ENCODE measurements at regions not wholly inside any gene's neighbourhood (a gene's known extent, or its start where the extent isn't known, plus 50 kb on each side); places are given as distances from the start of the nearest gene placed in this dataset.
A peak's percentile ranks its signal among the peaks of the same experiment; 100 is the strongest.

DNA sequence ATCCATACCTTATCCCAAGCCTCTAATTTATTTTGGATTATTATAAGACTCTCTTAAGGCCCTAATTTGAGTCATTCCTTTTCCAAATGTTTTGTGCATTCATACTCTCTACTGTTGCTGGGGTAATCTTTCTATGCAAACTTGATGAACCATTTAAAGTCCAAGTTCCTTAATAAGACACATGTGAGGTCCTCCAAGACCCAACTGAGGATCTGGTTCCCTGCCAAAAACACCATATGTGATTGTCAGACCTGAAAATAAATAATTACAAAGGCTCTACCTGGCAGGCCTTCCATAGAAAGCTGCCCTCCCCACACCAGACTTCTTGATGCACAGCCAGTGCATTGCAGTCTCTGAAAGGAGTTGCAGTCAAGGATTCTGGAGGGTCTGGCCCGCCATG lies 257.9 kb upstream of the AKR1E2 start:
- no peak for DNase-seq

DNA sequence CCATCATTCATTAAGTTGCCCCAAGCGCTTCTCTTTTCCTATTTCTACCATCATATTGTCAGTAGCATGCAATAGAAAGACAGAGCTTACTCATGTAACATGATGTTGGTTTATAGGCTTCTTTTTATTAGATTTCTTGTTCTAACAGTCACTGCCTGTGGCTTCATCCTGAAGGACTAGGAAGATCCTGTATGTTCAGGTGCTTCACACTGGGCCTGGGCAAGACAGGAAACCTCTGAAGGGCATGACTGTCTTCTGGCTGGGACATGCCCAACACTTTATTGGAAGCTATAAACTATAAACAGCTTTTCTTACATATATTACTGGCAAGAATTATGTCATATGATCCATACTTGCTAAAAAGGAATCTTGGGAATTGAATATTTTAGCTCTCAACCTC lies 258.4 kb upstream of the AKR1E2 start:
- DNase-seq: no peak

DNA sequence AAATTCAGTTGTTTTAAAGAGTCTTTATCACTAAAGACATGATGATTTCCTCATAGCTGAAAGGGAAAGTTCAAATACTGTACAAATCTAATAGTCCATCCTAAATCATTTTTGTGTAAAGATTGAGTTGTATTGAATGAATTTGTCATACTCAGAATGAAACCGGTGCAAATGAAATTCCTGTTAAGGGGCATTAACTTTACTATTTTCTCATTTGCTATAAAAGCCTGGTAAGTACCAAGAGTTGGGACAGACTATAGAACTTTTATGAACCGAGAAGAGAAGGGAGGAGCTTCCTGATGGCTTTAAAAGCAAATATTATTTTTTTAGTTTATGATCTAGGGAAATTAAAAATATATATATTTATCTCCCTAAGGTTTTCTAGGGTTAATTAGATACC lies 260.0 kb upstream of the AKR1E2 start:
- no peak for DNase-seq

DNA sequence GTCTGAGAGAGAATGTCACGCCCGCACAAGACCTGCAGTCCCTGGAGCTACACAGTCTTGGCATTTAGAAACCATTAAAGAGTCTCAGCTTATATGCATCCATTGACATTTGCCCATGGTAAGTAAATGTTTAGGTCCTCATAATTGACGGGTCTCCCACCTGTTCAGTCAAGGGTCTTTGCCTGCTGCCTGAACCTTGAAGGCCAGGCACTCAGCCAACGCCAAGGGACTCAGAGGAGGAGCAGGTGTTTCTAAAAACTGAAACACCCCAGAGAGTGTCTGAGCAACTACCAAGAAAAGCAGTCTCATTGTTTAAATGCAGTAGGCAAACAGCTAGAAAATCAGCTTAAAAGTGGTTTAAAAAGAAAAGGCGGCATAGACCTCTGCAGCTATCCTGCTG lies 264.7 kb upstream of the AKR1E2 start:
- no peak for DNase-seq

DNA sequence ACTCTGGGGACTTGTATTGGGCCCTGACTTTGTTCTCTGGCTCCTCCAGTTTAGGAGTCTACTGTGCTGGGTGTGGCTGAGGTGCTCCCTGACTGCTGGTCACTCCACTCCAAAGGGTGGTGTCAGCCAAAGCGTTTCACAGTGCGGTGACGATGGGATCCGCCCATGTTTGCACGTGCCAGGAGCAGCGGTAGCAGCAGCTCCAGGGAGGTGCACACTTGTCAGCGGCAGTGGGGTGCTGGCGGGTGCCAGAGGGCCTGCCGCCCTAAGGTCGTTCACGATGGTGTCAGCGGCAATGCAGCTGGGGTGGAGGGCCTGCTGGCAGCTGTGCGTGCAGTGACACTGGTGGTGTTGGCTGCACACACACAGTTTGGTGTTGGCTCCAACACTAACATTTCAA lies 268.5 kb upstream of the AKR1E2 start:
- no peak for DNase-seq

DNA sequence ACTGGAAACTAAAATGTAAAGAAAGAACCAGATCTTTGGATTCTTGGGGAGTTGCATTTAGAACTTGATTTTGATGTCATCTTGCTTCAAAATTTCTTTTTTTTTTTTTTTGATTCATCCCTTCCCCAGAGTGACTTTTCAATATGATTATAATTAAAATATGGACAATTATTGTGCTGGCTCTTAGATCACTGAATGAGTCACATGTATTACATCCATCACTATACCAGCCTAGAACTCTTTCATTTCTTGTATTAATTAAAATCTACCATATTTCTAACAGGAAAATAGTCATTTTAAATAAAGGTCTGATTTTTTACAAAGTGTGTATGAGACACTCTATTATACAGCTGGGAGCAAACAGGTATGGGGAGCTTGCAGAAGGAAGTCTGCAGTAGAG lies 269.5 kb upstream of the AKR1E2 start:
- DNase-seq: no peak

DNA sequence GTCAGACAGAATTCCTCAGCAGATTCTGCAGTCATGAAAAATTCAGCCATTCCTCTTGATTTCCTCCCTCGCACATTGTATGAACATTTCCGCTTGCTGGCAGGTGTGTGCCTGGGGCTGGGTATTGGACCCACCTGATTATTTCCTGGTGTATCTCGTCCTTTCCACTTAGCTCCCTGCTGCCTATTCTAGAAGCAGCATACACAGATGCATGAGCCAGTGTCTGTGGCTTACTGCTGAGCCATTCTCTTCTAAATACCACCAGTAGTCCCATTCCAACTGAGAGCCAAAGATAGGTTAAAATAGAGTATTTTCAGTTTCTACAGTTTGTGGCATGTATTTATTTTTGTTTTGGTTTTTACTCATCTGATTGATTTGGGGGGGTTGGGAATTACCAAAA lies 270.1 kb upstream of the AKR1E2 start:
- no peak for DNase-seq

DNA sequence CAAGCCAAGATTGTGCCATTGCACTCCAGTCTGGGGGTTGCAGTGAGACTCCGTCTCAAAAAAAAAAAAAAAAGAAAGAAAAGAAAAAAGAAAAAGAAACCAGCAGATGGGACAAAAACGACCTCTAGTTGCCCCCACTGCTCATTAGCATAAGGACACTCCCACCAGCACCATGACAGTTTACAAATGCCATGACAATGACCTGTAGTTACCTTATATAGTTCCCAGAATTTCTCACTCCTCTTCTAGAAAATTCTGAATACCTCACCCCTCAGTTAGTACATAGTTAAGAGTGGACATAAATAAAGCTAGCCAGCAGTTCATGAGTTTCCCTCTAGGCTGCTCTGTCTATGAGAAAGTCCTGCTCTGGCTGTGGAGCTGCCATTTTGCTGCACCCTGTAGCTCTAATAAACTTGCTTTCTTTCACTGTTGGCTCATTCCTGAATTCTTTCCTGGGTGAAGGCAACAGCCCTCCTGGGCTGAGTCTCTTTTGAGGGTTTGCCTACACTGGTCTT lies 276.8 kb upstream of the AKR1E2 start:
- no peak for DNase-seq

DNA sequence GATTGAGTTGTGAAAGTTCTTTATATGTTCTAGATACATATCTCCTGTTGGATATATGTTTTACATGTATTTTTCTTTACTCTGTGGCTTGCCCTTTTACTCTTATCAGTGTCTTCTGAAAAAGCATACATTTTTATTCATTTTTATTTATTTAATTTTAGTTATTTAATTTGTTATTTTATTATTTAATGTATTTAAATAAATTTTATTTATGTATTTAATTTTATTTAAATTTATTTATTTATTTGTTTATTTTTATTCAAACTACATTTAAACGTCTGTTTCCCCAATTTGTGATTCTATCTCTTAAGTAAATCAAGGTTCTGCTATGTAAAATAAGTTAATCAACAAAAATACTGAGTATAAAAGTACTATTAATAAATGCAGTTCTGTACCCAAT lies 279.1 kb upstream of the AKR1E2 start:
- DNase-seq: no peak

DNA sequence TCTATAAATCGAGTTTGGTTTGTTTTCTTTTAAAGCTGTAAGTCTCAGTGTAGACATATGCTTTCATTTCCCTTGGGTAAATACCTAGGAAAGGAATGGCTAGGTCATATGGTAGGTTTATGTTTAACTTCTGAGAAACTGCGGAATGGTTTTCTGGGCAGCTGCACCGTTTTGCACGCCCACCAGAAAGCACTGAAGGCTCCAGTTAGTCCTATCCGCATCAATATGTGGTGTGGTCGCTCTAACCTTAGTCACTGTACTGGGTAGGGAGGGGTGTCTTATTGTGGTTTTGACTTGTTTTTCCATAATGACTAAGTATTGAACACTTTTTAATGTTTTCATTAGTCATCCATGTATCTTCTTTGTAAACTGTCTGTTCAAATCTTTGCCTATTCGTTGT lies 279.5 kb upstream of the AKR1E2 start:
- peak; percentile 48 for DNase-seq

DNA sequence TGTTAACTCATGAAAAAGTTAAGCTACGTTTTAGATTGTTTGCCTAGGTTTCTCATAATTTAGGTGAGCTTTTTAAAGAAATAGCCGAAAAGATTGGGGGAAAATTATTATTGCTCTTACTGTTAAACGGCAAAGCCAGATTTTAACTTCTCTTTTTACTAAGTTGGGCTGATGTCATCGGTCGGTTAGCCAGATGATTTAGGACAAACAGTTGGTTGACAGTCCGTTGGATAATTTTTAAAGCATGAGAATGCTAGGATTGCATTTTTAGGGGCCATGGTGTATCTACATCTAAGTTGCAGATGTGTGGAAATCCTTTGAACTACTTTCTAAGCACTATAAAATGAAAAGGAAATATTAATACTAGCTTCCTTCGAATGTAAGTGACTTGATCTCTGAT lies 280.9 kb upstream of the AKR1E2 start:
- DNase-seq: no peak

DNA sequence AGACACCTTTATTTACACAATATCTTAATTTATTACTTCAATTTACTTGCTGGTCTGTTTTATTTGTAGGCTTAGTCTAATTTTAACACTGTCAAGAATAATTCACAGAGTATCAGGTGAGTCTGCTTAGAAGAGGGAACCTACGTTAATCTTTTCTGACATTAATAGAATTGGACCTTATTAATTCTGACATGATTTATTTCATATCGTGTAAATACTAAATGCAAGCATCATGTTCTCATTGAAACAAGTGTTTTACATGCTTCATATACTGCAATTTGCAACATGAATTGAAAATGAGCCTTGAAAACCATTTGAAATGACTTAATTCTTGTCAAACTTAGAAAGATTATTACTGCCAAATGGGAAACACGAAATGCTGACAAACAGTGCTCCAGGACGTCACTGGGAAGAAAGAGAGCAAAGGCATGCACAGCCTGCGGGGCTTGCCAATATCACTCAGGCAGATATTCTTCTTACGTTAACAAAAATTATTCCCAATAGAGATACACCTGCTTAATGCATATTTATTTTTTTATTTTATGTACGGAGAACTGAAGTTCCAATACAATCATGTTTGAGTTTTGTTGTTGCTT lies 282.0 kb upstream of the AKR1E2 start:
- no peak for DNase-seq

DNA sequence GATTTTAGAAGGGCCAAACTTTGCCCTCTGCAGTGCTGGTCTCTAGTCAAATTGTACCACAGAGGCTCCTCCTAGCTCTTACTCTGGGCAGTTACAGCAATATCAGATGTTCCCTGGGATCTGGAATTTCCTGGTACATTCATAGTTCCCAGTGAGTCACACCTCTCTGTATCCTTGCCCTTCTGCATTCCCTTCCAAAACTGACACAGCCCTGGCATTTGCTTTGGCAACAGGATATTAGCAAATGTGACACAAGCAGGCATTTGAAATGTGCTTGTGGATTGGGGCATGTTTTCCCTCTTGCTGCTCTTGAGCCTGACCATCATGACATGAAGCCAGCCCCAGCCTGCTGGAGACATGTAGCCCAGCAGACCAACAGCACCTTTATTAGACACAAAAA lies 284.7 kb upstream of the AKR1E2 start:
- DNase-seq: no peak

DNA sequence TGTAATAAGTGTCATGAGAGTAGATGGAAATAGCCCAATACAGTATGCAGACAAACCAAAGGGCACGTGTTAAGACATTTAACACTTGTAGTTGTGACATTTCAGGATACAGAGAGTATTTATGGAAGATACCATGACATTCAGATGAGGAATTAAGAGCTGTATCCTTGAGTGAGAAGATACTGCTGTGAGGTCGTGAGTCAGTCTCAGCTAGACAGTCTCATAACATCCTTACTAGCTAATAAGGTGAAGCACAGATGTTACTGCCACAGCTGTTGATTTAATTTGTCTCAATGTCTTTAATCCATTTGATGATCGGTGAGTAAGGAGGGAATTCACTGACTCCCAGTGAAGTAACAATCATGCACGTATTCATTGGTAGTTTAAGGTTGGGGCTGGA lies 288.0 kb upstream of the AKR1E2 start:
- no peak for DNase-seq

DNA sequence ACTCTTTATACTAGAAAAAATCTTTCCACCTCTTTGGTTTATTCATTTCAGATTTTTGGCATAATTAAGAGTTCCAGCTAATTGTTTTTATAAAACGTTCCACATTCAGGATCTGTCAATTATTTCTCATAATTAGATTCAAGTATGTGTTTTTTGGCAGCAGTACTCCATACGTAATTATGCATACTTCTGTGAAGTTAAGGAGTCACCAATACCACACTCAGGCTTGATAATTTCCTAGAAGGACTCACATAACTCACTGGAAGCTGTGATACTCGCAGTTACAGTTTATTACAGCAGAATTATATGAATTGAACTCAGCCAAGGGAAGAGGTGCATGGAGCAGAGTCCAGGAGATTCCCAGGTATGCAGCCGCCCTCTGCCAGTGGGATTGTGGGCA lies 290.5 kb upstream of the AKR1E2 start:
- DNase-seq: no peak

DNA sequence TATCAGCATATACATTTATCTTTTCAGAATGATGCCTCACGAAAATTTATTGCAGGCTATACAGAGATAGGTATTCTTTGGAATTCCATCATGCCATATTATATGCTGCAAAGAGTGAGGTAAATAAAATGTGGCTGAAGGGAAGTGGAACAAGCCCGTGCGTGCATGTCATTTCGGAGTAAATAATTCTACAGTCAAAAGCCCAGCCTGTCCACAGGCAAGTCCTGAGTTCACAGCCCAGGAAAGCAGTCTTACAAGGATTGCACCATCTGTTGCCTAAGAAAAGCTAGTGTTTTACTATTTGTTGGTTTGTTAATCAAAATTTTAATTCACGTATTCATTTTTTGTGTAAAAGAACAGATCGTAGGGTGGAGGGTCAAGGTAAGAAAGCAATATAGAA lies 292.4 kb upstream of the AKR1E2 start:
- DNase-seq: no peak

DNA sequence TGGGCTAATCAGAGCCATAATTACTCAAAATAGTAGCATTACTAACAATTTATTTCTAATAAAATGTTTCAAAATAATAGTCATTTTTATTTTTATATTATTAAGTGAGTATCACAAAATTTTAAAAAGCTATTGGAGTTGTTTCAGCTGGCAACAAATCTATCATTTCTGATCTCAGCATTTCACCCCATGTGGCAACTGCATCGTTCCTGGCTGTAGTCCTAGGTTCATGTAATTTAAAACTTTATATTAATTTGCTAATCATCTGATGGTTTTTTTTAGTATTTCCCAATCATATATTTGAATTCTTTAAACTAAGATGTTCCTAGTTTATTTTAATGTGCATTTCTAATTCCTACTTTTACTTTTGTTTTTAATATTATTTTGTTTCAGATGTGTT lies 293.0 kb upstream of the AKR1E2 start:
- no peak for DNase-seq

DNA sequence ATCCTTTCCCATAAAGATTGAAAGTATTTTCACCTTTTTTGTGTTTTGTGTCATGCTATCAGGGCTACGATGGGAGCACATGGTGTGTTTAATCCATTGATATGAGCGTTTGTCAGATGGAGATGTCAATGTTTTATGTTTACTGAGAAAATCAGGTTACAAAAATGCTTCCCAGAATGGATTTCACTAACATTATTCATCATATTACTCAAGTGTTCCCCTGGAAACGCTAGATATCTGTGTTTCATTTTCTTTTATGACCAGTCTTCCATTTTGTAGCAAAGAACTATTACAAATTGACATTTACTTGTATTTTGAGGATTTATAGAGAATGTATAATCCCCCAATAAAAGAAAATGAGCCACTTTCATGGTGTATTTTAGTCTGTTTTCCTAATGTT lies 293.5 kb upstream of the AKR1E2 start:
- no peak for DNase-seq

DNA sequence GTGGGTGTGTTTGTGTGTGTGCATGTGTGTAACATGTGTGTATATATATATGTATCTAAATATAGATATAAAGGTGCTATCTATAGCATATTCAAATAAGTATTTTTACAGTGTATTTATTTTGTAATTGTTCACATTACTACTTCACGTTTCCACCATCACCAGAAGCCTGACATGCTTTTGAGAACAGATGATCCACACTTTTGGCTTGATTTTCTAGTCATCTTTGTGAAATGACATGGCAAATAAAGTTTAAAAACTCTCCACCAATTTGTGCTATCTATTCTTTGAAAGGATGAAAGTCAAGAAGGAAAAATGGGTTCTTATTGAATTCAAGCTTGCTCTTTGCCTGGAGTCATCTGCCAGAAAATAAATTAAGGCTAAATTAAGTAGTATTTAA lies 294.0 kb upstream of the AKR1E2 start:
- no peak for DNase-seq

DNA sequence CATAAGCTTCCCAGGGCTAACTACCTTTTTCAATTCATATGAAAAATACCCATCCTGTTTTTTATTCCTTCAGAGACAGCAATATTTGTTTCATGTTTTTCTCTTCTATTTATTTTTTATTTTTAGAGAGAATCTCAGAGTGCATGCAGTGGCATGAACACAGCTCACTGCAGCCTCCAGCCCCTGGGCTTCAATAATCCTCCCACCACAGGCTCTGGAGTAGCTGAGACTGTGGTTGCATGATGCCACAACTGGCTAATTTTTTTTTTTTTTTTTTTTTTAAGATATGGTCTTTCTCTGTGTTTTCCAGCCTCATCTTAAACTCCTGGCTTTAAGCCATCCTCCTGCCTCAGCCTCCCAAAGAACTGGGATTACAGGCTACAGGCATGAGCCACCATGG lies 296.7 kb upstream of the AKR1E2 start:
- DNase-seq: no peak

DNA sequence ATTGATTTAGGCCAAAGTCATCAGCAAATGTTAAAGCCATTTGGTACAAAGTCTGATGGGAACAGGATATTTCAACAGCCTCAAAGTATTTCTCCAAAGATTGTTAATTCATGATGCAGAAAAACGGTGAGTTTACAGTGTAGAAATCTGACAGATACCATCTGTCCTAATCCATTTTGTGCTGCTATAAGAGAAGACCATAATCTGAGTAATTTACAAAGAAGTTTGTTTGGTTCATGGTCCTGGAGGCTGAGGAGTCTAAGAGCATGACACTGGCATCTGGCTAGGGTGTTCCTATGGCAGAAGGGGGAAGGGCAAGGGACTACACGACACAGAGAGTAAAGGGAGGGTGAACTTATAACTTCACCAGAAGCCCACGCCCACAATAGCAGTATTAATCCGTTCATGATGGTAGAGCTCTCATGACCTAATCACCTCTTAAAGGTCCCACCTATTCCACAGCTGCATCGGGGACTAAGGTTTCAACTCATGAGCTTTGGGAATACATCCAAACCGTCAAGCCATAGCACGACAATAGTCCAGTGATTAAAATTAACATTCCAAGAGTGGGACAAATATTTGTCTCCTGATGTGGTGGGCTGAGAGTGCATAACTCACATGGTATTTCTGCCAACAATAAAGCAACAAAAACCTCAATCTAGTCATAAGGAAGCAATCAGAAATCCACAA lies 298.6 kb upstream of the AKR1E2 start:
- no peak for DNase-seq

DNA sequence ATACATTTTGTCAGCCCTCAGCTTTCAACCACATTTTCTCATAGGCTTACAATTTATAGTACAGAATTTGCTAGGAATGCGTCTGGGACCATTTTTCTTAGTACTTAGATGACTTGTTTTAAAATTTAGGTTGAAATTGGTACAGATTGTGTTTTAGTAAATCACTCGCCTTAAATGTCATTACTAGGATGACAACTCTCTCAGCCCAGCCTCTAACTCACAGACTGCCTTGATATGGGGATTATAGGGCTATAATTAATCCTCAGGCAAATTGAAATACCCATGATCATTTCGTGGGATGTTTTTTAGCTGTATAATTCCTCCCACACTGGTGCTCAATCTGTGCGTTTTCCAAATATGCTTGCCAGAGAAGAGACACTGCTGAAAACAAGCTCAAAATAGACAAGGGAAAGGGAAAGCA lies 299.7 kb upstream of the AKR1E2 start:
- no peak for DNase-seq

DNA sequence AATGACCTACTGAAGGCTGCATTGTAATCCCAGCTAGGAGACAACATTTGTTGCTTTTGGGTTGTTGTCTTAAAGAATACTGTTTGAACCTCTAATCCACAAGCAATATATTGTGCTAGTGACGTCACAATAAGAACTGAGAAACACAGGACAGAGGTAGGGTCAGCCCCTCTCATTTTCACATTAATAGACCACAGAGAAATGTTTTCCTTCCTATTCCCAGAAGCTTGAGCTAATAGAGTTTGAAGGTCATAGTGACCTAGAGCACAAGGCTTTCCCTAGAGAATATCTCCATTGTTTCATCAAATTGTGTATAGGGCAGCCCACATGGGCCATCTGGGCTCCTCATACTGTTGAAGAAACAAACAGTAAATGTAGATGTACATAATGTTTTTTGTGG lies 300.9 kb upstream of the AKR1E2 start:
- no peak for DNase-seq

DNA sequence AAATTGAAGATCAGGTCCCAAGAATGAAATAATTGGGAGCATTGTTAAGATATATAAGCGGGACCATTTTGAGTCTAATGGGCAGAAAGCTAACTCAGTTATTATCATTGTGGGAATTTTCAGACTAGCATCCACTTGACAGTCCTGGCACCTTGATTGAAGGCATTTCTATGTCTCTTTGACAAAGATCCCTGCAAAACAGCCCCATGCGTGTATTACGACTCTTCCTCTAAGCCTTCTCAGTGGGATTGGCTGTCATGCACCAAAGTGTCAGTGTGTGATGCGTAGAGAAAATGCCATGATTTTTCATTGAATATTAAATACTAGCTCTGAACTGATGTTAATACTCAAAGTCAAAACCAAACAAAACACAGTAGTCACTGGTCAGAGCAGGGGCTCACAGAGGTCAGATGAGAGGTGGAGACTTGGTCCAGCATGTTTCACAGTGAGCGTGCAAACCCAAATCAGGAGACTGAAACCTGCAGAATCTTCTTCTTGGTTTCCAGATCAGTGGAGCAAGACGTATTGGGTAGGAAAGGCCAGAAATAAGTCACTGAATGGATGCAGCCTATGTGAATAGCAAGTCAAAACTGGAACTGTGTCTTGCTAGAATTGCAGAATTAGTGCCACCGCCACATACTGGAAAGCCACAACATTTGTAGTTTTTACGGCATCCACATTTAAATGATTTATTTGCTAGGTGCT lies 303.6 kb upstream of the AKR1E2 start:
- DNase-seq: no peak

Measured in stimulated activated CD4-positive, alpha-beta T cell treated with anti-CD3 and anti-CD28 coated beads, Interleukin-15, amount 100 ng/mL, for 24 hours (primary cell).